HG03066 (cell line): ENCODE measurements at regions not wholly inside any gene's neighbourhood (a gene's known extent, or its start where the extent isn't known, plus 50 kb on each side); places are given as distances from the start of the nearest gene placed in this dataset.

Source experiments
- ATAC-seq: cut with Tn5 transposase; IDR thresholded peaks from one replicate; pipeline ENCODE4 v1.9.1; 2021; ENCODE audit warnings: low read depth; ENCODE audit not compliant: unreplicated experiment

GRCh38 chr7:130877236-130877990 lies 143.4 kb upstream of the KLF14 start:
- ATAC-seq = no peak

- no peak for ATAC-seq
Measured at GRCh38 chr7:130877991-130878305, 143.9 kb upstream of the KLF14 start.

- ATAC-seq = no peak
Measured at GRCh38 chr7:130878785-130879184, 144.8 kb upstream of the KLF14 start.

DNA sequence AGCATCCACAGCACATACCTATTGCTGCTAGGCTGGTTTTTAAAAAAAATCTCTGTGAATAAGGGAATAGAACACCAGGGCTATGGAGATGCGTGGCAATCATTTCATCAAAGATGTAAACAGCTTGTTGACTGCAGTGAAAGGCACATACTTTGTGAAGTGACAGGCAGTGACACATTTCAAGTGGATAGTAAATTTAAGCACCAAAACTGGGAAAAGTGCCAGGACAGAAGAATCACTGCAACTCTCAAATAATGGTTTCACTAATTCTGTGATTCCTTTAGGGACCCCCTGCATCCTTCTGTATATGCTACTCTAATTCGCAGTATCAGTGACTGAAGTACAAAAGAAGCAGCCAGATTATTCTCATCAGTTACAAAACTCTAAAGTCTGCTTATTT lies 145.2 kb upstream of the KLF14 start:
- no peak for ATAC-seq

GRCh38 chr7:130880668-130881067 lies 146.7 kb upstream of the KLF14 start:
- no peak for ATAC-seq

GRCh38 chr7:130881091-130881798 lies 147.2 kb upstream of the KLF14 start:
- ATAC-seq = no peak

GRCh38 chr7:130881799-130882141 lies 147.8 kb upstream of the KLF14 start:
- no peak for ATAC-seq

DNA sequence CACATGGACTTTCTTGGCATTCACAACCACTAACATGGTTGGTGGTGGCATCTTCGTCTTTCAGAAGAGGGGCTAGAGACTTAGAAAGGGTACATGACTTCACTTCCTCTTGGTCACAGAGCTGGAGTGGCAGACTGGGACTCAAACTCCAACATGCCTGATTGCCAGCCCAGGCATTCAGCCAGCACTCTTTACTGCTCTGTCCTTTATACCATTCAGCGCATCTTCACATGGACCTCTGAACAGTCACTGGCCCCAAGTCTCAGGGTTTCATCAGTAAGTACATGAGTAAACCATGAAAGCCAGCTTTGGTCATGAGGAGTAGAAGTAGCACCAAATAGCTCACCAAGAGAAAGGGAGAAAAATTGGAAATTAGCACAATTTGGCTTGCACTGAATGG lies 148.4 kb upstream of the KLF14 start:
- ATAC-seq = no peak

DNA sequence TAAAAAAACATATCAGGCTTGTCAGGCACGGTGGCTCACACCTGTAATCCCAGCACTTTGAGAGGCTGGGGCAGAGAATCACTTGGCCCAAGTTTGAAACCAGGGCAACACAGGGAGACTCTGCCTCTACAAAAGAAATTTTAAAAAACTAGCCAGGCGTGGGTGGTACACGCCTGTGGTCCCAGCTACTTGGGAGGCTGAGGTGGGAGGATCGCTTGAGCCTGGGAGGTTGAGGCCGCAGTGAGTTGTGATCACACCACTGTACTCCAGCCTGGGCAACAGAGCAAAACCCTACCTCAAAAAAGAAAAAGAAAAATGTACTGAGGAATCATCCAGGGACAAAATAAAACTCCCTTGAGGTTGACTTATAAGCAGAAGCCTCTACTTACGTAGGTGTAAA lies 149.9 kb upstream of the KLF14 start:
- ATAC-seq = no peak

DNA sequence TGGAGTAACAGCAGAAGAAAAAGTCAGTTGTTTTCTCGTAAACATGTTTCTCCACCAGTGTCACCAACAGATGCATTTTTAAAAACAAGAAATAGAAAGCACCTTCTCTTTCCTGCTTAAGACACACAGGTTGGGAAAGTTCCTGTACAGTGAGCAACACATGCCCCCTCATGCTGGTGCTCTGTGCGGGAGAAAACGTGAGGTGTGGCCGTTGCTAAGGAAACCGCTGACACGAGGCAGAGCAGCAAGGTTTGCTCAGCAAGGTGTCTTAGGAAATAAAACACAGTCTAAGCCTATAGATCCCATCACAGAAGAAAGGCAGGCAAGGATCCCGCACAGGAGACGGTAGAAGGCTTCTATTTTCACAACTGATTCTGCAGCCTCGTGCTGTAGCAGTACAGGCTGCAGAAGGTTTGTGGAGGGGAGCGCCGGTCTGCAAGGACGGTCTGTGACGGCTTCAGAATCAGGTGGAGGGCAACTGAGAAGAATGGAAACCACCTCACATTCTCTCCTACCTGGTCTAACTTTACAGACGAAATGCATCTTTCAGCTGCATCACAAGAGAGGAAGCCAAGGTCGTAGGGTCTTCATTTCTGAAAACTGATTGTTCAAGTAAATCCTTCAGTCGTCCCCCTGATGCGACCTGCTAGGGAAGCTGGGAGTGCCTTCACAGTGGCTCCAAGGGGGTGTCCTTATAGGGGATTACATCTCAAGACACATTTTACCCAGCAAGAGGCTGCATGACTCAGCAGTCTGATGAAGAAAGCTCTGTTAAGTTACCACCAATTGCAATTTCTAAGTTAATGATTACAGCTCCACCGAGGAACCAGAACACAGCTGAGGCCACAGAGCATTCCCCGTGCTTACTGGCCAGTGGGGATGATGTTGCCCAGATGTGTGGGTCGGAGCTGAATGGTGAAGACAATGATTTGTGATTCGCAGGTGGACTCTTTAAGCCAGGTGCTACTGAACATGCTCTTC lies 150.7 kb upstream of the KLF14 start:
- ATAC-seq = no peak

DNA sequence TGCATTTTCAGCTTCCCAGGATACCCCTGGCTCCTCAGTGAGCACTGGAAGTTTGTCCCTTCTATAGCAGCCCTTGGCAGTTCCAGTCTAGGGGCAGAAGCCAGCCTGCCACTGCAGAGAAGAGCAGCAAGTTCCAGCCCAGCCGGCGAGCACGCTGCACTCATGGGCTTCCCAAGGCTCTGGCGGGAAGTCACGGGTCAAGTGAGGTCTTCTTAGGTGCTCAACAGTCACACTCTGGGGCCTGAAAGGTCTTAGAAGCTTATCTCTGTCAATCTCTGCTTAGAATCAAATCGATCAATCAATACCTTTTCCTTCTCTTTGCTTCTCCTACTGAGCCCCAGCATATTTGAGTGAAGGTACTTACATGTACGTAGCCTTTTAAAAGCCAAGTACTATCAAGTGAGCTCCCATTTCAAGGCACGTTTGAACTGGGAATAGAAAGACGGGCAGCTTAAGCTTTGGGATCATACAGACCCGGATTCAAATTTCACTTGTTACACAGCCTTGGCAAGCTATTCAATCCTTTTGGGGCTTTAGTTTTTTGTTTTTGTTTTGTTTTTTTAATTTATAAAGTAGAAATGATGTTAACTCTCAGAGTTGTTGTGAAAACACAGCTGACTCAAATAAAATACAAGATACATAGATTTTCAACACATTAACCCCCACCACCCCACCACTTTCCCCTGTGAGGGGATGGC lies 152.6 kb upstream of the KLF14 start:
- no peak for ATAC-seq

DNA sequence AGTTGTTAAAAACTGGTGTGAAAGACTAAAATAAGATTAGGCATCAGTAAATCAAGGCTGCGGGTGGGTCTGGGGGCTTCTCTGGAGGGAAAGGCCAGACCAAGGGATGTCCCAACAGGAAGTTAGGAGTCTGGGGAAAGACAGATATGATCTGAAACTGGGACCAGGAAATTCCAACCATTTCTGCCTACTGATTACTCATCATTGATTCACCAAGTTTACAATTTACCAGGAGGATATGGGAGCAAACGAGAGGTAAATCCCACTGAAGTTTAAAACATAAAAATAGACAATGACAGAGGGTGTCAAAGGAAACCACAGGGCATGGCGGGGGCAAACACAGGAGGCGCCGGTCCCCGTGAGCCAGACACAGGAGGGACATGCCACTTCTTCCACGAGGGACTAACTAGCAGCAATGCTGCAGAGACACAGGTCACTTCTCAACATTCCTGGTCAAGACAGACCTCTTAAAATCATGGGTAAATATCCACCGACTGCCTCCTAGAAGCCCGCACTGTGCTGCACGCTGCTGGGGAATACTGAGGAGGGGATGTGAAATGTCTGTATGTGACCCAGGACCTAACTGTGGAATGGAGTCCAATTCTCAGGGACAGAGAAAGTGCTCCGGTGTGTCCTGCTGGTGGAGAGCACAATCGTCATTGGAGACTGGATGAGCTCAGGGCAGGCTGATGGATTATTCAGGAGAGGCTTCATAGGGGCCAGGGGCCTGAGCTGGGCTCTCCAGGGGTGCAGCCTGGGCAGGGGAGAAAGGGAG lies 153.4 kb upstream of the KLF14 start:
- no peak for ATAC-seq

- ATAC-seq = no peak
Measured at GRCh38 chr7:130887957-130888371, 154.0 kb upstream of the KLF14 start.

DNA sequence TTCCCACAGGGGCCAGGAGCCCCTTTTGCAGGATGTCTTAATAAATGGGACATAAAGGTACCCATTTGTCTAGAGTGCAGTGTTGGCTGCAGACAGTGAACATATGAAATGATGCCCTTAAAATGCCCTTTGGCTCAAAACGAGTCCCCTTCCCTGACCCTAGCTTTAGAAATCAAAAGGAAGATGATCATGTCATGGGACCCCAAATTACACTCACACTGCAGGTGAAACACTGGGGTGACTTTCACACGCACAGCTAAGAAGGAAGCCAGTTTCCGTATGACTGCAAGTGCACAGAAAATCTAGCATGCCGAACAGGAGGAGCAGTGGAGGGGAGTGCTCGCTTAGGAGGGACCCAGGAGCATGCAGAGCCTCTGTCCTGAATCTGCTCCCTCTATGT lies 154.5 kb upstream of the KLF14 start:
- no peak for ATAC-seq

- no peak for ATAC-seq
Measured at GRCh38 chr7:130890176-130891020, 156.4 kb upstream of the KLF14 start.

- ATAC-seq = no peak
Measured at GRCh38 chr7:130891254-130892094, 157.5 kb upstream of the KLF14 start.

DNA sequence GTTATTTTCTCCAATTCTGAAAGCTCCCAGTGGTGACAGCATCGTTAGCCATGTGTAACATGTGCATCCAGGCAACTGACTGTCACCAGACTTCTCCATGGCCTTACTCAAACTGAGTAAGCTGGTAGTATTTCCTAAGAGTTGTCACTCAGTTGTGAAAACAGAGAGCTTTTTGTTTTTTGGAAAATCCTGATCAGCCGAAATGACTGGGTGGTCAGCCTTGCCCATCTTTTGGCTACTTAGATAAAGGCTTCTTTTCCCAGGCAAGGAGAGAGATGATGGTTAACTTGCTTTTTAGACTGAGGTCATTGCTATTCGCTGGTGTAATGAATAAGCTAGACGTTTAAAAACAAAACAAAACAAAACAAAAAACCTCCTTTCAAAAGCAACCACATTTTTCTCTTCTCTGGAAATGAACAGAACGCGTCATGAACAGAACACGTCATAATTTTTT lies 159.5 kb upstream of the KLF14 start:
- ATAC-seq = no peak
